GM19463 (cell line): ENCODE measurements at regions not wholly inside any gene's neighbourhood (a gene's known extent, or its start where the extent isn't known, plus 50 kb on each side); places are given as distances from the start of the nearest gene placed in this dataset.
"Not testable (repeated sequence)": the region's sequence is repeated elsewhere in the genome, so short reads cannot be mapped to it uniquely, and the experiment has no call there.

ENCODE experiments used
- ATAC-seq: cut with Tn5 transposase; IDR thresholded peaks from one replicate; pipeline ENCODE4 v1.9.1; 2021; ENCODE audit warnings: mild to moderate bottlenecking, moderate library complexity; ENCODE audit not compliant: unreplicated experiment

DNA sequence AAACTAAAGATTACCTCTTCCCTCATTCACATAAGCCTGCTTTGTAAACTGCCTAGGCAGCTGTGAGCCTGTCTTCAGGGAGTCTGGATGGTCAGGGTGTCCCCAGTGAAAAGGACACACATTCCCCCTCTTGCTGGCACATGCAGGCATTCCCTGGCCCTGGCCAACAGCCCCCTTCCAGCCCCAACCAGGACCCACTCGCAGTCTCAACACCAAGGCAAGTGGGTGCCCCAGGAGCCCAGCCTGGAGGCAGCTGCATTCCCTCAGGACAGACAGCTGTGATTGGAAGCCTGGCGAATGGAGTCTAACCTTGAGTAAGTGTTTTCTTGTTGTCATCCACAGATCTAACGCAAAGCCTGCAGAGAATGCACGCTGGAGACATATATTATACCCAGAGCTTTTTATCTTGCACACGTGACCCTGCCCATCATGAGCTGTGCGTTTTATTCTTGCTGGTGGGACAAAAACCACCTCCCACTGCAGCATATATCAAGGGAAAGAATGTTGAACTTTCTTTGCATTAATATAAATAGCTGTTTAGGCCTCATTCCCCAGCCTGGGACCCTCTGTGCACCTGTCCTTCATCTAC lies 95.0 kb upstream of the LHX1 start:
- ATAC-seq: no peak

DNA sequence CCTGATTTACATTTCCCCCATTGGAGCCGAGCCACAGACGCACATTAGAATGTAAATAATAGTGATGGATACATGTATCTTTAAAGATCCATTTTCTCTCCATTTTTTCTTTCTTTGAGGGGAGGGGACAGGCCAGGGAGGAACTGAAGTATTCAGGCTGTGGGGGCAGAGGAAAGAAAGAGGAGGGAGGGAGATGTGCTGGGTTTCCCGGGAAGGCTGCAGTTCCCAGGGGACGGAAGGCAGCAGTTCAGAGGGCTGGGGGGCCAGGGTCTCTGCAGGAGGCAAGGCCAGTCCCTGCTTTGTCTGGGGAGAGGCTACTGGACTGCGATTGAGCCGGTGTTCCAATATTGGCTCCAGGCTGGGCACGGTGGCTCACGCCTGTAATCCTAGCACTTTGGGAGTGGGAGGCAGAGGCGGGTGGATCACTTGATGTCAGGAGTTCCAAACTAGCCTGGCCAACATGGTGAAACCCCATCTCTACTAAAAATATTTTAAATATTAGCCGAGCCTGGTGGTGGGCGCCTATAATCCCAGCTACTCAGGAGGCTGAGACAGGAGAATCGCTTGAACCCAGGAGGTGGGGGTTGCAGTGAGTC lies 94.2 kb upstream of the LHX1 start:
- no peak for ATAC-seq

DNA sequence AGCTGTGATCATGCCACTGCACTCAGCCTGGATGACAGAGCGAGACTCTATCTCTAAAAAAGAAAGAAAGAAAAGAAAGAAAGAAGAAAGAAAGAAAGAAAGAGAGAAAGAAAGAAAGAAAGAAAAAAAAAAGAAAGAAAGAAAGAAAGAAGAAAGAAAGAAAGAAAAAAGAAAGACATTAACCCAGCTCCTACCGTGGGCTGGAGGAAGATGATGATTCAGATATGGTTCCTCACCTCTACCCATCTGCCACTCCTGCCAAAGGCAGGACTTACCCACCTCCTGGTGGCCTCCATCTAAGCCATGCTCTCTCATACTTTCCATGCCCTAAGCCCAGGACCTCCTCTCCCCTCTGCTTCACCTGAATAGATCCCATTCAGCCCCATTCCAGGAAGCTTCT lies 93.3 kb upstream of the LHX1 start:
- ATAC-seq: no peak

DNA sequence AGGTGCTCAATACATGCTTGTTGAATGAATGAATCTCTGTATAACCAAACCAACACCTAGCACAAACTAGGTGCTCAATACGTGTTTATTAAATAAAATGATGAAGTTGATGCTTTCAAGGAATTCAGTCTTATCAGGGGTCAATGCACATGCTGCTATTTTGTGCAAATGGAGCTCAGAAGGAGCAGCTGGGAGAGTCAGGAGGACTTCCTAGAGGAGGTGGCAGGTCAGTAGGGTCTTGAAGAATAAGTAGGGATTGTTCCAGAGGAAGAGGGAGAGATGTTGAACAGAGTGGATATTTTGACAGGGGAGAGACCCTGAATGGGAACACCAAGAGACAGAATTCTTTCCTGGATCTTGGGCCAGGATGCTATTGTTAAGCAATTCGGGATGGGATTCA lies 92.7 kb upstream of the LHX1 start:
- no peak for ATAC-seq

DNA sequence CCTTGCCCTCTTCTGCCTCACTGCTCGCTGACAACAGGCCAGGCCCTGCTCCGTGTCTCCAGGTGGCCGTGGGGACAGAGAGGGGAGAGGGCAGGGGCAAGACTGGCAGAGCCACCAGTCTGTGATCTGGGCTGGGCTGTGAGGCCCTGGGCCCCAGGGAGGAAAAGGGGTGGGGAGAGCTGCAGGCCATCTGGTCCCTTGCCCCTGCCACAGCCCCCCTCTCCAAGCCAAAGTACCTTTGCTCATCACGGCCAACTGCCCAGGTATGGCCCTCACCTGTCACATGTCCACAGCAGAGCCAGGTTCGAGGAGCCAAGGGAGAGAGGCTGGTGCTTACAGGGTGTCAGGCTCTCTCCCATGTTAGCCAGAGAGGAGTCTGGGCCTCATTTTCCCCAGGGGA lies 91.4 kb upstream of the LHX1 start:
- ATAC-seq: no peak

DNA sequence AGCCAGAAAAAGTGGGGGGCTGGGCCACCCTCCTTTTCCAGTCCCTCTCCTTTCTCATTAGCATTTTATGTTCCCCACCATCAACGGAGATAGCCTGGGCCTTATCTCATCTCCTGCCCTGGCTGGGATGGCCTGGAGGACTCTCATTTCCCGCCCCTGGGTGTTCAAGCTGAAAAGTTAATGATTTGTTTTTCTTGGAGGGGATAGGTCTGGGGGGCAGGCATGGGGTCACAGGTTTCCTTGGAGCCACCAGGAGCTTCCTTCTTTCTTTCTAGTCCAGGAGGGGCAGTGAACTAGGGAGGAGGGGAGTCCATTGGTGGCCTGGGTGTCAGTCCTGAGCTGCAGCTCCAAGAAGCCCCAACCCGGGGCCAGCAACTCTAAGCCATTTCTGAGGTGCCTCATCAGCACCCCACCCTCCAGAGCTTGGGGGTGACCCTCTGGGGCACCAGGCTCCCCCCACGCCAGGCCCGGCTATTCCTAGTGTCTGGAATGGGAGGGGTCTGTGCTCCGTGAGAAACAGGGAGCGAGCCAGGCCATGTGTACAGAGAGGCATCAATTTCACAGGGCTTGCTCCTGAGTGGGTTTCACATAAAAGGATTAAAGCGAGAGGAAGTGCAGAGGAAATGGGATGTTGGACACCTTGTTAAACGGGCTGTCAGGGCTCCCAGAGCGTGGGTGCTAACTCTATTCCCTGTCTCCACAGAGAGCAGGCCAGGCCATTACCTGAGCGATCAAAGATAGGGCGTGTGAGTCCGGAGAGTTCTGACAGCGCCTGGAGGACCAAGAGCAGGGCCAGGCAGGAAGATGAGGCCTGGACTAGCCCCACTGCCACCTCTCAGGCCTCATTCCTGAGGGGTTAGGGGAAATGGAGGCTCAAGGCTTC lies 90.6 kb upstream of the LHX1 start:
- no peak for ATAC-seq

DNA sequence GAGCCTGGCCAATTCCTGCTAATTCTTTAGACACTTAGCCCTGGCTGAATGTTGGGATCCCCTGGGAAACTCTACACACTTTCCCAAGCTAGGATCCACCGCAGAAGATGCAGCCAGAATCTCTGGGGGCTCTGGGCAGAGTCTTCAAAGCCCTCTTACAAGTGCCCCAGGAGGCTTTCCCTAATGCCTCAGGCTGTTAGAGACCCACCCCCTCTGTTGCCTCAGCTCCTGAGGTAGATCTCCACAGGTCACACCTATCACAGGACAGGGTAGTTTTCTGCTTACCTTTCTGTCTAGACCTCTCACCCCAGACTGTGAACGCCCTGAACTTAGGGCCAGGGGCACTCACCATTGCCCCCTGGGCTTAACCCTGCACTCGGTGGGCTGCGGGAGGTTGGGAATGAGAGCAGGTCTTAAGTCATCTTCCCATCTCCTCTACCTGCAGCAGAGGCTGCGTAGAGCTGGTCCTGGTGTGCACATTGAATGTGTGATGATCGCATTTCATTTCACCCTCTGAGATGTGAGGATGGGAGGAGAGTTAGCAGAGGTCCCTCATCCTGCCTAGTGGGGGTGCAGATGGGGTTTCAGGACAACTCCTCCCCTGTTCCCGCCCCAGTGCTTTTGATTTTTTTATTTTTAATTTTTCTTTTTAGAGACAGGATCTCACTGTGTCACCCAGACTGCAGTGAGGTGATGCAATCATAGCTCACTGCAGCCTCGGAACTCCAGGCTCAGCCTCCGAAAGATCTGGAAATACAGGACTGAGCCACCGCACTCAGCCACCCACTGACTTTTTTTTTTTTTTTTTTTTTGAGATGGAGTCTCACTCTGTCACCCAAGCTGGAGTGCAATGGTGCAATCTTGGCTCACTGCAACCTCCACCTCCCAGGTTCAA lies 89.0 kb upstream of the LHX1 start:
- ATAC-seq: no peak

DNA sequence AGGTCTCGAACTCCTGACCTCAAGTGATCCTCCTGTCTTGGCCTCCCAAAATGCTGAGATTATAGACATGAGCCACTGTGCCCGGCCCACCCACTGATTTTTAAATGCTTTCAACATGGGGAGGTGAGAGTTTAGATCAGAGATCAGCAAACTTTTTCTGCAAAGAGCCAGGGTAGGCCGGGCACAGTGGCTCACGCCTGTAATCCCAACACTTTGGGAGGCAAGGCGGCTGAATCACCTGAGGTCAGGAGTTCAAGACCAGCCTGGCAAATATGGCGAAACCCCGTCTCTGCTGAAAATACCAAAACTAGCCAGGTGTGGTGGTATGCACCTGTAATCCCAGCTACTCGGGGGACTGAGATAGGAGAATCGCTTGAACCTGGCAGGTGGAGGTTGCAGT lies 88.3 kb upstream of the LHX1 start:
- ATAC-seq: not testable (repeated sequence)

DNA sequence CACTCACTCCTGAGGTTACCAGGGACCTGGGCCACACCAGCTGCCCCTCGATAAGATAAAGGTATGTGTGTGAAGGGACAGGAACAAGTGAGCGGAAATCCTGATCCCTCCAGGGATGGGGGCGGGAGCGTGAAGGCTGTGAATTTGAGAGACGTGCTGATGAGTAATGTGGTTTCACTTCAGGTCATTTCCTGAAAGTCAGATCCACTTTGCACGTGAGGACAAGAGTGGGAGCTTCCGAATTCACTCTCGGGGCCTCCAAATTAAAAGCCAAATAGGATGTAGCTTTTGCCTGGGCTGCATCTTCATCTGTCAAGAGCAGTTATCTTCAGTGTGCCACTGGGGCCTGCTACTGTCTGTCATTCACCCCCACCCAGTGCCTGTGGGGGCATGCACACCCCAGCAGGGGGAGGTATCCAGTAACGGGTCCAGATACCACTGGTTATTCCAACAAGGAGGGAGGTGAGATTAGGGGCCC lies 87.4 kb upstream of the LHX1 start:
- no peak for ATAC-seq

DNA sequence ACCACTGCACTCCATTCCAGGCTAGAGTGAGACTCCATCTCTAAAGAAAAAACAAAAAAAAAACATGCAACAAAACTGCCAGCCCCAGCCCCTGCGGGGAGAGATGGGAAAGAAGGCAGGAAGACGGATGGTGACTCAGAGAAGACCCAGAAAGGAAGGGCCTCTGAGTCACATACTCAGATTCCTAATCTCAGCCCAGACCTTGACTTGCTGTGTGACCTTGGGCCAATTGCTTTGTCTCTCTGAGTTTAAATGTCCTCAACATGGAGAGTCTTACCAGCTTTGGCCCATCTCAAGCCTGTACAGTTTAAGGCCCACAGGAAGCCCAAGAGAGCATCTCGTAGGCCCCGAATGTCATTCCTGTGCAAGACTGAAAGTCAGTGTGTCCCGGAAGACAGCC lies 86.5 kb upstream of the LHX1 start:
- ATAC-seq: no peak

DNA sequence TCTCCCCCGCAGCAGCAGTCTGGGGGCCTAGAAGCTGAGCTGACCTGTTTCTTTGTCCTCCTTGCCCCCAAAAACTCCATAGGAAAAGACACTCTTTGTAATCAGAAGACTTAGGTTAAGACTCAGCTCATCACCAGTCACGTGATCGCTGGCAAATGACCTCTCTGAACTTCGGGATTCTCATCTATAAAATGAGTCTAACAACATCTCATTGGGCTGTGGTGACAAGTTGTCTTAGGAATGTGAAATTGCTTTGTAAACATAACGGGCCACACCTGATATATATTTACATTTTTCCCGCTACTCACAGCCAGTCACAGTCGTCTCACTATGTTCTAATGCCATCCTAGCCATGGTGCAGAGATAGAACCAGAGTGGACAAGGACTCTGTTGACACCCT lies 86.0 kb upstream of the LHX1 start:
- no peak for ATAC-seq

DNA sequence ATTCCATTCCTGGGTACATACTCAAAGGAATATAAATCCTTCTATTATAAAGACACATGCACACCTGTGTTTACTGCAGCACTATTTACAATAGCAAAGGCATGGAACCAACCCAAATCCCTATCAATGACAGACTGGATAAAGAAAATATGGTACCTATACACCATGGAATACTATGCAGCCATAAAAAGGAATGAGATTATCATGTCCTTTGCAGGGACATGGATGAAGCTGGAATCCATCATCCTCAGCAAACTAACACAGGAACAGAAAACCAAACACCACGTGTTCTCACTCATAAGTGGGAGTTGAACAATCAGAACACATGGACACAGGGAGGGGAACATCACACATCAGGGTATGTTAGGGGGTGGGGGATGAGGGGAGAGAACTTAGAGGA lies 84.8 kb upstream of the LHX1 start:
- ATAC-seq: not testable (repeated sequence)

DNA sequence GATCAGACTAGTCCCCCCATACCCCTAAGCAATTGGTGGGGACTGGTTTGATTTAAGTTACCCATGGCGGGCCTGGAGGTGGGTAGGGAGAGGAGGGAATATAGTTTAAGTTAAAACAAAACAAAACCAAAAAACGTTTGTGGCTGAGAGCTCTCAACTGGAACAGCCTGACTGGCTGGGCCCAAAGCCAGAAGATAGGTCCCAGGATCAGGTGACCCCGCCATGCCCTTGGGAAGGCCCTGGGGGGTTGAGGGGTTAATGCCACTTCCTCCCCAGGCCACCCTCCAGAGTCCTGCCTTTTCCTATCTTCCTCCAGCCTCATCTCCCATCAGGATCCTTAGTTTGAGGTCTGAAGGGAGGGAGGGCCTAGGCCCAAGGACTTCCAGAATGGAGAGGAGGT lies 82.3 kb upstream of the LHX1 start:
- ATAC-seq: no peak

DNA sequence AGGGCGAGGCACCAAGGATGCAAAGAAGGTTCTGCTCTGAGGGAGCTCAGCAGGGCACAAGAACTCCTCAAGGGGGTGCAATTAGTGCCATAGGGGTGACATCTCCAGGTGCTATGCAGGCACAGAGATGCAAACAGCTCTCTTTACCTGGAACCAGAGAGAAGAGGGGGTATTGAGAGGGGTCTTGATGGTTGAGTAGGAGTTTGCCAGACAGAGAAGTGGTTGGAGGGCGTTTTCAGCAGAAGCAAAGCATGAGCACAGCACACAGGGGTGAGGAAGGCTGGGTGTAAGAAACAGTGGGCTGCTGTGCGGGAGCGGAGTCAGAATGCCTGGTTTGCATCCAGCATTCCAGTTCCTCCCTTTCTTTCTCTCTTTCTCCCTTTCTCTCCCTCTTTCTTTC lies 81.8 kb upstream of the LHX1 start:
- no peak for ATAC-seq

DNA sequence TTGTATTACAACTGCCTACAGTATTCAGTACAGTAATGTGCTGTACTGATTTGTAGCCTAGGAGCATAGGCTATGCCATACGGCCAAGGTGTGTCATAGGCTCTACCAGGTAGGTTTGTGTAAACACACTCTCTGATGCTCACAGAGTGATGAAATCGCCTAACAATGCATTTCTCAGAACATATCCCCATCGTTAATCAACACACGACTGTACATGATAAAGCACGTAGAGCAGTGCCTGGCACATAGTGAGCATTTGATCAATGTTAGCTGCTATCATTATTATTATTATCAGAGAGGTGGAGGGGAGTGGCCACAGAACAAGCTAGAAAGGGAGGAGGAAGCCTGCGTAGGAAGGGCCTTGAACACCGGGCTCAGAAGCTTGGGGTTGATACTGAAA lies 81.1 kb upstream of the LHX1 start:
- no peak for ATAC-seq

DNA sequence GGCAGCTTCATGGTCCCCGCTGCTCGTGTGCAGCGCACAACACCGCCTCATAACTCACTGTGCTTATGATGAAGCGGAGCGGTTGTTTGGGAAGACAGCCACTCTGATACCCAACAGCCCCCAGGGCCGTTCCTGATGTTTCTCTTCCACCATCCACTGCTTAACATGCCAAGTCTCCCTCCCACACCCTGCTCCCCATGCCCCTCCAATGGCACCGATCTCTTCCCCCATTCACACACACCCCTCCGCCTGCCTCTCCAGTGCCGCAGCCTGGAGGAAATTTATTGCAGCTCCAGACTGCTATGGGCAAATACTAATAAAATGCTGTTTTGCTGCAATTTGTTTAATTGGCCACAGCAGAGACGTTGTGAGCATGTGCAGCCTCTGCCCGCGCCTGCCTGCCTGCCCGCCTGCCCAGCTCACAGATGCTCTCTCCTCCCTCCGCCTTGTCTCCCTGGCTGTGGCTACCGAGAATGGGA lies 80.3 kb upstream of the LHX1 start:
- ATAC-seq: no peak

DNA sequence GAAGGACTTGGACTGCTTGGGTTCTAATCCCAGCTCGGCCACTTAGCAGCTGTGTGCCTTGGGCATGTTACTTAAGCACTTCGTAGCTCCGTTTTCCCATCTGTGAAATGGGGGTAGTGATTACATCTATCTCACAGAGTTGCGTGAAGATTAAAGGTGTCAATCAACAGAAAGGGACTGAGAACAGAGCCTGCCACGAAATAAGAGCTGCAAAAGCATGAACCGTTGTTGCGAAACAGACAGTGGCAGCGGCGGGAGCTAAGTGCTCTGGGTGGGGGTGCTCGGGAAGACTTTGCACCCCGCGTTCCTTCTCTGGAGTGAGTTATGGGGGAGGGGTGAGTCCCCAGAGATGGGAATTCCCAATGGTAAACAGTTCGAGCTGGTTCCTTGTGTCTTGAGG lies 79.6 kb upstream of the LHX1 start:
- ATAC-seq: no peak

DNA sequence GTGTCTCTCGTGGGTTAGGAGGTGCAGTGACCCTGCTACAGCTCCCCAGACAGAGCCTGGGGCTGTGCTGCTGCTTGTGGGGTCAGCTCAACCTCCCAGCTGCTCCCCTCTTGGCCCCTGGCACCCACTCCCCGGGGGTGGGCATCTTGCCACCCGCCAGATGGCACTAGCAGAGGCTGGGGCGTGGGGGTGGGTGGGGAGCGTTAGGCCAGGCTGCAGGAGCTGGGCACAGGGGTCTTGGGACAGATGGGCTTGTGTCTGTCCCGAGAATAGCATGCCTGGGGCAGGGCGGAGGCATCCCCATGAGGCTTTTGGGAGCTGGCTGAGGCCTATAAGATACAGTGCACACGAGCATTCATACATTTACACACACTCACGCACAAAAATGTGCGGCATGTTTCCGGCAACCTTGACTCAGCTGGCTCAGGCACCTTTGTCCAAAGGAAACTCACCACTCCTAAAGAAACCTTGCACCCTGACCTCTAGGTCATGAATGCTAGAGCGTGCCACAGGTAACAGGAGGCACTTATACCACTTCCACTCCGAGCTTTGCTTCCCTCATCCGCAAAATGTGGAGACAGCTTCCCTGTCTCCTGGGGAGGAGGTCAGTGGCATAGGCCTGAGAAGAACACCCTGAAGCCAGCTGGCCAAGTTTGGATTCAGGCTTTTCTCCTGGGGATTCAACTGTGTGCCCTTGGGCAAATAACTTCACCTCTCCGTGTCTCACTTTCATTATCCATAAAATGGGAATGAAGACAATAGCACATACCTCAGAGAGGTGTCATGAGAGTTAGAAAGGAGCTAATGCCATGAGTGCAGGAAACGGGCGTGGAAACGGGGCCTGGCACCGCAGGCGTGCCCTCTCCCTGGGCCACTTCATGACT lies 78.9 kb upstream of the LHX1 start:
- ATAC-seq: no peak

DNA sequence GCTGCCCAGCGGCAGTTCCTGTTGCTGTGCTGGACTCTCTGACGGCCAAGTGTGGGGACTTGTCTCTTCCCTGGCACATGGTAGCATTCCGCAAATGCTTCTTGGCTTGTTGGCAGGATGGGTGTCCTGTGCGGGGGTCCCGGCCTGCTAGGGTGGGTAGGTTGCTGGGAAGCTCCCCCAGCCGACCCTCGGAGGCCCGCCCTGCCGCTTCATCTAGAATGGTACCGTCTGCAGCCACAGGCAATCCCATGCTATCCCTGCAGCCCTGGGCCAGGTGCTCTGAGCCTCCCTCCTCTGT lies 78.3 kb upstream of the LHX1 start:
- ATAC-seq: no peak

DNA sequence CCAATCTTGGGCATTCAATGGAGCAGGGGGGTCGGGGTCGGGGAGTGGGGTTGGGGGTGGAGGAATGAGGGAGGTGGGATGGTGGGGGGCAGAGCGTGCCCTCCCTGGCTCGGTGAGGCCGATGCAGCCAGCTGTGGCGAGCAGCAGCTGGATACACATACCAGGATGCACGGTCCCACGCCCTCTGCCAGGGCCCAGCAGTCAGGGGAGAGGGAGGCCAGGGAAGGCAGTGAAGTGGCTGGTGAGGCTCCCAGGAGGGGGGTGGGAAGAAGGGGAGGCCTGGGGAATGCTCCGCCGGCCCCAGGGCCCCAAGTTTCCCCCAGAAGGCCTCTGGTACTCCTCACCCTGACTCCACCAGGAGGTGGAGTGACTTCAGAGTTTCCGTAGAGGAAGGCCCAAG lies 77.6 kb upstream of the LHX1 start:
- ATAC-seq: no peak
